Pancreas (tissue), 10 donors: ENCODE measurements at regions not wholly inside any gene's neighbourhood (a gene's known extent, or its start where the extent isn't known, plus 50 kb on each side); places are given as distances from the start of the nearest gene placed in this dataset.

Source experiments
- ATAC-seq, 4 donors: fragments of 200-7000 bp; cut with Tn5 transposase; one replicate each; pipeline versions ENCODE4 v1.8.0 to v1.9.1; 2020; ENCODE audit warnings: mild to moderate bottlenecking in 4 of 4, moderate library complexity in 4 of 4
- DNase-seq, 6 donors: peaks; one replicate each; pipeline ENCODE4 v3.0.0-alpha.2; 2020
- FAIRE-seq: peaks from 2 replicates; lab custom pipeline; 2012; peaks lifted over from hg19 to GRCh38; lab: Jason Lieb, UNC
- H3K27ac ChIP-seq, 4 donors: fragments of 200-600 bp; sonication (generic); 1 replicate in 3 of 4; 2 replicates in 1 of 4; pipeline versions ENCODE4 v1.5.0 to v1.8.0; 2020
- H3K27me3 ChIP-seq, 4 donors: fragments of 200-600 bp; one replicate each; pipeline ENCODE4 v1.8.0; 2021
- H3K36me3 ChIP-seq, 3 donors: fragments of 200-600 bp; sonication (generic) in 1 of 3; one replicate each; pipeline versions ENCODE4 v1.5.0 to v1.8.0; 2020 to 2021
- H3K4me1 ChIP-seq, 3 donors: fragments of 200-600 bp; one replicate each; pipeline ENCODE4 v1.8.0; 2021
- H3K4me3 ChIP-seq, 4 donors: fragments of 200-600 bp; sonication (generic) in 2 of 4; one replicate each; pipeline versions ENCODE4 v1.5.0 to v1.8.0; 2020 to 2021
- H3K9me3 ChIP-seq, 4 donors: fragments of 200-600 bp; one replicate each; pipeline ENCODE4 v1.8.0; 2021
- WGBS, 2 donors: extraction: QIAGEN DNeasy Blood & Tissue Kit; methylation state at CpG; one replicate each; pipeline ENCODE4 v1.1.7; 2013; 5-methylcytosine and 5-hydroxymethylcytosine counted together
- intact Hi-C, 3 donors: fragments of 100-400 bp; cut with DNase I; formaldehyde crosslinking; loops; one replicate each; pipeline versions ENCODE4 v1.11.1 to v1.14.2; 2022
- TF ChIP-seq, protein P1 (sequence below), 4 donors: fragments of 200-600 bp; sonication (generic) in 3 of 4; IDR thresholded peaks; one replicate each; pipeline versions ENCODE4 v1.5.0 to v1.8.0; 2021; ENCODE audit warnings: antibody characterized with exemption in 4 of 4
- donor health status: healthy with polysubstance abuse.
- donor health status: DM: no; HTN: no; CAD: no; lungs with moderate emphysema.
- donor health status: DM: no; HTN: no; CAD: no.
- donor health status: control.
- donor health status: control.
- donor health status: Bipolar disorder and iron deficiency.
- donor health status: DM: yes; HTN: yes; CAD: no.
- donor health status: DM: no; HTN: no; CAD: no.
- donor health status: DM: no; HTN: no; CAD: no.
- donor health status: DM: yes; HTN: yes; CAD: no.

DNA sequence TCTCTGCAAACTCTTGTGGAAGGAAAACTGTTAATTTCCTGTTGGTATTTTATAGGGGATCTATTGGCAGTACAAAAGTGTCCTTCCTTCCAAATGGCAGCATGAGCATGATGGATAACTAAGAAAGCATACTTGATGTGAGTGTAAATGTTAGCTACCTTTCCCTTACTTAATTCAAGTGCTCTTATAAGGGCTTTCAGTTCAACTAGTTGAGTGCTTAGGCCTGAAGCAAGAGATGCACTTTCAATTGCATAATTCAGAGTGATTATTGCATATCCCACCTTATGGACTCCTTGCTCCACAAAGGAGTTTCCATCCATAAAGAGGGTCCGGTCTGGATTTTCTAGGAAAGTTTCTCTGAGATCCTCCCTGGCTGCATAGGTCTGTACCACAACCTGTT is 56.3 kb upstream of the CYP2C8 start:
- Histone ChIP-seq H3K27me3 (no peaks in the 10 kb centered on the region), H3K9me3 (no peaks in the 10 kb centered on the region), H3K4me1 (no peaks in the 10 kb centered on the region), H3K4me3 (no peak overlapping the region), H3K36me3 (no peaks in the 10 kb centered on the region), H3K27ac (no peak overlapping the region)
- 84 to 94% methylated on average over 1 of the region's 1 CpG for WGBS, 2 donors
- ATAC-seq (no peak), FAIRE-seq (no peak), DNase-seq (no peak)
- TF ChIP-seq, protein P1, sequence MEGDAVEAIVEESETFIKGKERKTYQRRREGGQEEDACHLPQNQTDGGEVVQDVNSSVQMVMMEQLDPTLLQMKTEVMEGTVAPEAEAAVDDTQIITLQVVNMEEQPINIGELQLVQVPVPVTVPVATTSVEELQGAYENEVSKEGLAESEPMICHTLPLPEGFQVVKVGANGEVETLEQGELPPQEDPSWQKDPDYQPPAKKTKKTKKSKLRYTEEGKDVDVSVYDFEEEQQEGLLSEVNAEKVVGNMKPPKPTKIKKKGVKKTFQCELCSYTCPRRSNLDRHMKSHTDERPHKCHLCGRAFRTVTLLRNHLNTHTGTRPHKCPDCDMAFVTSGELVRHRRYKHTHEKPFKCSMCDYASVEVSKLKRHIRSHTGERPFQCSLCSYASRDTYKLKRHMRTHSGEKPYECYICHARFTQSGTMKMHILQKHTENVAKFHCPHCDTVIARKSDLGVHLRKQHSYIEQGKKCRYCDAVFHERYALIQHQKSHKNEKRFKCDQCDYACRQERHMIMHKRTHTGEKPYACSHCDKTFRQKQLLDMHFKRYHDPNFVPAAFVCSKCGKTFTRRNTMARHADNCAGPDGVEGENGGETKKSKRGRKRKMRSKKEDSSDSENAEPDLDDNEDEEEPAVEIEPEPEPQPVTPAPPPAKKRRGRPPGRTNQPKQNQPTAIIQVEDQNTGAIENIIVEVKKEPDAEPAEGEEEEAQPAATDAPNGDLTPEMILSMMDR (IDR thresholded peaks at IDR 0.05), result no peak
- intact Hi-C loops, result loop anchor here in 1 of 3 donors (10.0 kb wide), 1 partner anchor 119 kb away; no protein-coding TSS in a partner anchor

DNA sequence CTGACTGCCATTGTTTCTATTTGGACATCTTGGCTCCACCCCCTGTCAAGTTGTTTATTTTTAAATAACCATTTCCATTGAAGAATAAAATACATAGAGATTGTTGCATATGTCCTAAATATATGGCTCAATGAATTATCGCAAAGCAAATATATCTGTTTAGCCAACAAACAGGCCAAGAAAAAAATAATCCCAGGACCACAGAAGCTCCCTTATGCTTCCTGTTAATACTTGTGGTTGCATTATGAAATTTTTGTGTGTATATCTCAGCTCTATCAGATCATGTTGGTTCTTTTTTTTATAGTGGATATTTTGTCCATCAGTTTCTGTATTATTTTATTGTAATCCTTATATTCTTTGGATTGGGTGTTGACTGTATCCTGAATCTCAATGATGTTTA is 53.4 kb upstream of the CYP2C8 start:
- DNase-seq, result no peak
- FAIRE-seq, result no peak
- 93 to 98% methylated on average over 1 of the region's 1 CpG for WGBS, 2 donors
- H3K9me3 ChIP-seq, result no peaks in the 10 kb centered on the region
- H3K4me1 ChIP-seq, result no peaks in the 10 kb centered on the region
- intact Hi-C loops, result loop anchor here in 1 of 3 donors (10.0 kb wide), 1 partner anchor 122 kb away; no protein-coding TSS in a partner anchor
- H3K36me3 ChIP-seq, result no peaks in the 10 kb centered on the region
- no peaks in the 10 kb centered on the region for H3K27me3 ChIP-seq
- TF ChIP-seq, protein P1 (IDR thresholded peaks at IDR 0.05), result no peak
- ATAC-seq, result no peak
- H3K27ac ChIP-seq, result no peak overlapping the region
- no peak overlapping the region for H3K4me3 ChIP-seq

DNA sequence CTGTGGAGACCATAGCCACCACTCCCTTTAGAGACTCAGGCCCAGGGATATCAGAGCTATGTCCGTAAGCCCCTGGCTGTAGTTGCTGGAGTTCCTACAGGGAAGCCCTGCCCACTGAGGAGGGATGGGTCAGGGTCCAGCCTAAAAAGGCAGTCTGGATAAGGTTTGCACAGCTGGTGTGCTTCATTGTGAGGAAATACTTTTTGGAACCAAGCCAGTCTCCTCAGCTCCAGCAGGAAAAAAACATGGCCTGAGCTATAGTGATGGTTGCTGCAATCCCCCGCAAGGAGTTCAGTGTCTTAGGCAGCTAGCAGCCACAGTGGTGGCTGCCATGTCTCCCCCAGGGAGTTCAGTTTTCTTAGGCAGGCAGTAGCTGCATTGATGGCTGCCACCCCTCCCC is 52.6 kb upstream of the CYP2C8 start:
- 40 to 50% methylated on average over 2 of the region's 2 CpGs for WGBS, 2 donors
- H3K4me1 ChIP-seq, result no peaks in the 10 kb centered on the region
- intact Hi-C loops, result loop anchor here in 1 of 3 donors (10.0 kb wide), 1 partner anchor 123 kb away; no protein-coding TSS in a partner anchor
- FAIRE-seq (no peak), DNase-seq (peak in 5 of 6 donors; percentile 18 to 58 (median 40)), ATAC-seq (peak; percentile 64 to 83 (median 78))
- no peaks in the 10 kb centered on the region for H3K27me3 ChIP-seq
- no peak overlapping the region for H3K27ac ChIP-seq
- H3K36me3 ChIP-seq, result no peaks in the 10 kb centered on the region
- TF ChIP-seq, protein P1 (IDR thresholded peaks at IDR 0.05), result no peak
- H3K9me3 ChIP-seq, result no peaks in the 10 kb centered on the region
- no peak overlapping the region for H3K4me3 ChIP-seq
